ENCODE measurements at regions not wholly inside any gene's neighbourhood (a gene's known extent, or its start where the extent isn't known, plus 50 kb on each side); places are given as distances from the start of the nearest gene placed in this dataset.

- TF ChIP-seq PKNOX1 (IDR thresholded peaks at IDR 0.05) (no peak), HDGF (IDR thresholded peaks at IDR 0.05; ENCODE audit: borderline replicate concordance) (no peak), FOXK2 (IDR thresholded peaks at IDR 0.05) (no peak), SUZ12 (IDR thresholded peaks at IDR 0.05) (no peak), SP1 (IDR thresholded peaks at IDR 0.05) (no peak), FOXA1 (IDR thresholded peaks at IDR 0.05) (no peak), ELF4 (IDR thresholded peaks at IDR 0.05) (no peak), TARDBP (IDR thresholded peaks at IDR 0.05) (no peak), BHLHE40 (IDR thresholded peaks at IDR 0.05; ENCODE audit: borderline replicate concordance) (no peak), FOXM1 (IDR thresholded peaks at IDR 0.05; ENCODE audit: borderline replicate concordance) (no peak), LEF1 (IDR thresholded peaks at IDR 0.05; ENCODE audit: borderline replicate concordance) (no peak), NFRKB (IDR thresholded peaks at IDR 0.05) (no peak)
These were observed 429.9 kb downstream of the SLITRK1 start for GRCh38 chr13:83452292-83452950.
